Panc1 (cell line): ENCODE measurements at regions not wholly inside any gene's neighbourhood (a gene's known extent, or its start where the extent isn't known, plus 50 kb on each side); places are given as distances from the start of the nearest gene placed in this dataset.

Experiments
- ATAC-seq: fragments of 200-7000 bp; cut with Tn5 transposase; 2 replicates; pipeline ENCODE4 v1.9.1; 2020; ENCODE audit warnings: mild to moderate bottlenecking, moderate library complexity
- BruUV-seq: library from RNA; stranded (reverse); fragments of 400-500 nt; replicated peaks from 2 replicates; lab custom pipeline; 2021; lab: Mats Ljungman, UMichigan
- CTCF ChIA-PET: fragments of 300-600 bp; sonication (Branson Sonifier 250); formaldehyde crosslinking; loops from one replicate; lab custom pipeline; 2022; ENCODE audit warnings: antibody characterized with exemption; lab: Charles Lee
- POLR2A ChIA-PET: fragments of 300-600 bp; sonication (Branson Sonifier 250); formaldehyde crosslinking; loops from one replicate; lab custom pipeline; 2022; ENCODE audit warnings: antibody characterized with exemption; lab: Charles Lee
- DNase-seq: peaks from one replicate; pipeline ENCODE4 v3.0.0-alpha.2; 2010; ENCODE audit warnings: low read depth, low spot score
- H3K27ac ChIP-seq: 2 replicates; pipeline ENCODE4 v1.5.1; 2011; ENCODE audit warnings: mild to moderate bottlenecking, low read length, inconsistent platforms
- H3K27me3 ChIP-seq: fragments of 200-500 bp; sonication (Bioruptor generic); 2 replicates; pipeline ENCODE4 v1.6.0; 2014; ENCODE audit warnings: low read length, inconsistent platforms; ENCODE audit not compliant: control insufficient read depth, insufficient read depth
- H3K36me3 ChIP-seq: fragments of 200-500 bp; sonication (Bioruptor generic); 2 replicates; pipeline ENCODE4 v1.5.1; 2014; ENCODE audit warnings: inconsistent platforms, mild to moderate bottlenecking, low read length, moderate library complexity; ENCODE audit not compliant: control insufficient read depth, insufficient read depth
- H3K4me1 ChIP-seq: 2 replicates; pipeline ENCODE4 v1.5.1; 2011; ENCODE audit warnings: inconsistent platforms, mild to moderate bottlenecking, low read length, moderate library complexity; ENCODE audit not compliant: control insufficient read depth, insufficient read depth
- H3K4me3 ChIP-seq, 2 experiments: 2 replicates each; pipeline ENCODE4 v1.5.1; 2011 to 2012; ENCODE audit warnings: low read depth in 2 of 2, low read length in 2 of 2, mild to moderate bottlenecking in 2 of 2, inconsistent platforms in 1 of 2, moderate library complexity in 1 of 2
- H3K9me3 ChIP-seq: fragments of 200-500 bp; sonication (Bioruptor generic); 2 replicates; pipeline ENCODE4 v1.5.1; 2014; ENCODE audit warnings: low read depth, mild to moderate bottlenecking, inconsistent platforms, low read length, moderate library complexity; ENCODE audit not compliant: control insufficient read depth, insufficient read depth
- CTCF ChIP-seq: fragments of 450-650 bp; IDR thresholded peaks from 2 replicates; pipeline ENCODE4 v1.5.1; 2017; ENCODE audit warnings: mild to moderate bottlenecking
- POLR2AphosphoS5 ChIP-seq: IDR thresholded peaks from 2 replicates; pipeline ENCODE4 v1.6.1; 2012; ENCODE audit warnings: mild to moderate bottlenecking, low read depth, low read length, moderate library complexity
- REST ChIP-seq, 2 experiments: IDR thresholded peaks; 2 replicates each; pipeline ENCODE4 v1.6.1; 2011 to 2012; ENCODE audit warnings: low read depth in 2 of 2, control low read depth in 1 of 2, low read length in 1 of 2, mild to moderate bottlenecking in 1 of 2, moderate library complexity in 1 of 2; ENCODE audit not compliant: insufficient read depth in 1 of 2
- SIN3A ChIP-seq: IDR thresholded peaks from 2 replicates; pipeline ENCODE4 v1.6.1; 2012; ENCODE audit warnings: low read depth, mild to moderate bottlenecking, low read length, moderate library complexity, borderline replicate concordance; ENCODE audit not compliant: insufficient read depth
- TCF7L2 ChIP-seq: IDR thresholded peaks from 2 replicates; pipeline ENCODE4 v1.6.1; 2011; ENCODE audit warnings: mild to moderate bottlenecking, low read depth, low read length, inconsistent platforms
- in situ Hi-C: cut with HindIII; loops from 2 replicates; pipeline ENCODE4 v1.10.0; 2016; ENCODE audit warnings: low sequenced_read_pairs, low pct_unique_long_range_greater_than_20kb
- intact Hi-C: fragments of 100-400 bp; cut with micrococcal nuclease; formaldehyde crosslinking; loops from one replicate; pipeline ENCODE4 v1.10.0; 2022; ENCODE audit not compliant: unreplicated experiment

GRCh38 chr15:62409466-62409865, 244.4 kb upstream of the C2CD4B start:
- no peaks in the 10 kb centered on the region for H3K9me3 ChIP-seq
- in situ Hi-C loops (no loop called here), intact Hi-C loops (no loop called here)
- BruUV-seq: no TSS peak
- H3K4me1 ChIP-seq: no peaks in the 10 kb centered on the region
- H3K27ac ChIP-seq: no peak overlapping the region
- POLR2A ChIA-PET: no interaction called here
- H3K27me3 ChIP-seq: no peaks in the 10 kb centered on the region; the same call in 1 of the 2 replicates
- H3K4me3 ChIP-seq: no peak overlapping the region
- DNase-seq (no peak), ATAC-seq (no peak)
- CTCF ChIA-PET: no interaction called here
- no peak for TF ChIP-seq TCF7L2
- no peak for TF ChIP-seq CTCF
- no peak for TF ChIP-seq POLR2AphosphoS5
- no peak for TF ChIP-seq SIN3A
- TF ChIP-seq REST (IDR thresholded peaks at IDR 0.05; ENCODE audit: insufficient read depth in 1 of 2, low read depth in 2 of 2, low read length in 1 of 2): no peak
- H3K36me3 ChIP-seq: no peaks in the 10 kb centered on the region

- no TSS peak for BruUV-seq
- H3K4me3 ChIP-seq: no peak overlapping the region
- H3K9me3 ChIP-seq: no peaks in the 10 kb centered on the region
- H3K4me1 ChIP-seq: no peaks in the 10 kb centered on the region
- intact Hi-C loops (no loop called here), in situ Hi-C loops (no loop called here)
- no peaks in the 10 kb centered on the region for H3K27me3 ChIP-seq
- ChIA-PET POLR2A (no interaction called here), CTCF (no interaction called here)
- no peak overlapping the region for H3K27ac ChIP-seq
- DNase-seq (no peak), ATAC-seq (no peak)
- no peaks in the 10 kb centered on the region for H3K36me3 ChIP-seq
- TF ChIP-seq SIN3A (no peak), TCF7L2 (no peak), POLR2AphosphoS5 (no peak), CTCF (no peak), REST (IDR thresholded peaks at IDR 0.05; ENCODE audit: insufficient read depth in 1 of 2, low read depth in 2 of 2, low read length in 1 of 2) (no peak)
These were observed 247.6 kb upstream of the C2CD4B start for GRCh38 chr15:62412686-62413085.
